ENCODE measurements at regions not wholly inside any gene's neighbourhood (a gene's known extent, or its start where the extent isn't known, plus 50 kb on each side); places are given as distances from the start of the nearest gene placed in this dataset.

DNA sequence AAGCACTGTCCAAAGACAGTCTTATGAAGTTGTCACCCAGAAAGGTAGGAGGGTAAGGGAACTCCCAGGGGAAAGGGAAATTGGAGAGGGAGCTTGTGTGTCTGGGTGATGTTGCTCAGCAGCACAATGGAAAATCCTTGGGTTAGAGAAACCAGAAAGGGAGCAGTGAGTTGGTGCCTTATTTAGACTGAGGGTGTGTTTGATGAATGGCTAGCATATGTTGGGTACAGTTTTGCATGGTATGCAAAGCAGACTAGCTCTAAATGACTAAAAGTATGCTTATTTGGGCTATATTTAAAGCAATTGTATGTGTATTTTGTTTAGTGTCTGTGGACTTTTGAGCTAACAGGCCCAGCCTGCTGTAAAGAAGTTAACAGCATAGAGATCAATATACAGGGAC lies 2884.6 kb upstream of the PCDH20 start:
- dilution Hi-C loops (cut with HindIII; ENCODE audit: low sequenced_read_pairs, unreplicated experiment) (no loop called here), in situ Hi-C loops (cut with MboI; ENCODE audit: low sequenced_read_pairs) (no loop called here), intact Hi-C loops (cut with micrococcal nuclease) (no loop called here)
- Histone ChIP-seq H4K8ac (ENCODE audit: low read depth in 2 of 2, low read length in 2 of 2) (no peak overlapping the region), H3K9me3 (ENCODE audit: control insufficient read depth, insufficient read depth, low read length) (no peaks in the 10 kb centered on the region), H2BK5ac (ENCODE audit: low read depth, low read length, poor library complexity, severe bottlenecking) (no peak overlapping the region), H3K9ac (ENCODE audit: low read depth, low read length) (no peak overlapping the region), H3K27me3 (ENCODE audit: control insufficient read depth, insufficient read depth, low read length) (no peaks in the 10 kb centered on the region), H3K14ac (replicated peaks; ENCODE audit: low read depth, low read length) (no peak overlapping the region), H3K9me1 (ENCODE audit: insufficient read depth, low read length) (no peaks in the 10 kb centered on the region), H2BK15ac (ENCODE audit: low read depth, low read length) (no peak overlapping the region), H2BK20ac (ENCODE audit: low read depth, low read length) (no peak overlapping the region), H3K4ac (ENCODE audit: low read depth, low read length) (no peak overlapping the region), H3K56ac (ENCODE audit: extremely low read depth, insufficient read depth, low read length) (no peak overlapping the region), H3K23ac (ENCODE audit: low read depth, low read length) (no peak overlapping the region), H3K4me3 (ENCODE audit: insufficient read depth, low read depth, low read length) (no peak overlapping the region), H3K79me1 (ENCODE audit: low read depth in 1 of 2, low read length in 2 of 2) (no peaks in the 10 kb centered on the region), H4K91ac (ENCODE audit: insufficient read depth, low read depth, low read length) (no peak overlapping the region), H3K4me2 (ENCODE audit: low read depth, low read length) (no peak overlapping the region), H3K18ac (ENCODE audit: low read depth, low read length) (no peak overlapping the region), H4K5ac (ENCODE audit: low read depth, low read length) (no peak overlapping the region), H3K27ac (ENCODE audit: insufficient read depth, low read length) (no peak overlapping the region), H2AK5ac (ENCODE audit: low read depth, low read length) (no peak overlapping the region), H3K4me1 (ENCODE audit: control insufficient read depth, insufficient read depth, low read length) (no peaks in the 10 kb centered on the region), H3K36me3 (ENCODE audit: control insufficient read depth, insufficient read depth, low read length) (no peaks in the 10 kb centered on the region), H2AK9ac (replicated peaks; ENCODE audit: low read depth, low read length, poor library complexity) (no peak overlapping the region), H2BK120ac (ENCODE audit: low read depth, low read length) (no peak overlapping the region), H2AFZ (replicated peaks; ENCODE audit: low read length, poor library complexity) (no peak overlapping the region), H4K20me1 (ENCODE audit: insufficient read depth, low read length) (no peaks in the 10 kb centered on the region)
- ChIA-PET CTCF (no interaction called here), POLR2A (ENCODE audit: unreplicated experiment) (no interaction called here)
- ATAC-seq (ENCODE audit: low read depth) (no peak), DNase-seq (no peak)
- no TSS peak for BruUV-seq (replicated peaks)
- TF ChIP-seq, protein P1, sequence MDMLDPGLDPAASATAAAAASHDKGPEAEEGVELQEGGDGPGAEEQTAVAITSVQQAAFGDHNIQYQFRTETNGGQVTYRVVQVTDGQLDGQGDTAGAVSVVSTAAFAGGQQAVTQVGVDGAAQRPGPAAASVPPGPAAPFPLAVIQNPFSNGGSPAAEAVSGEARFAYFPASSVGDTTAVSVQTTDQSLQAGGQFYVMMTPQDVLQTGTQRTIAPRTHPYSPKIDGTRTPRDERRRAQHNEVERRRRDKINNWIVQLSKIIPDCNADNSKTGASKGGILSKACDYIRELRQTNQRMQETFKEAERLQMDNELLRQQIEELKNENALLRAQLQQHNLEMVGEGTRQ (IDR thresholded peaks at IDR 0.05; ENCODE audit: low read depth, low read length): no peak
- TF ChIP-seq RFX5 (IDR thresholded peaks at IDR 0.05; ENCODE audit: low read depth, low read length): no peak
- no peak for TF ChIP-seq RCOR1 (IDR thresholded peaks at IDR 0.05; ENCODE audit: insufficient replicate concordance, low read length)
- TF ChIP-seq SMC3 (IDR thresholded peaks at IDR 0.05; ENCODE audit: low read depth, low read length): no peak
- TF ChIP-seq MXI1 (IDR thresholded peaks at IDR 0.05; ENCODE audit: borderline replicate concordance, low read depth, low read length): no peak
- TF ChIP-seq NFE2L2 (IDR thresholded peaks at IDR 0.05; ENCODE audit: low read depth, low read length): no peak
